Gastroesophageal sphincter (tissue), 4 donors: ENCODE measurements at regions not wholly inside any gene's neighbourhood (a gene's known extent, or its start where the extent isn't known, plus 50 kb on each side); places are given as distances from the start of the nearest gene placed in this dataset.

Source experiments
- ATAC-seq: fragments of 150-250 bp; one replicate; pipeline ENCODE4 v1.9.1; 2016; ENCODE audit warnings: mild to moderate bottlenecking, moderate library complexity
- H3K27ac ChIP-seq, 4 donors: fragments of 200-600 bp; sonication (generic) in 3 of 4; 1 replicate in 3 of 4; 2 replicates in 1 of 4; pipeline ENCODE4 v1.5.1; 2016 to 2019
- H3K27me3 ChIP-seq: fragments of 200-600 bp; sonication (generic); one replicate; pipeline ENCODE4 v1.5.1; 2019
- H3K36me3 ChIP-seq, 2 donors: fragments of 200-600 bp; sonication (generic); one replicate each; pipeline ENCODE4 v1.5.1; 2019; ENCODE audit warnings: control low read depth in 1 of 2
- H3K4me1 ChIP-seq, 3 donors: fragments of 200-600 bp; sonication (generic); 1 replicate in 2 of 3; 2 replicates in 1 of 3; pipeline ENCODE4 v1.5.1; 2016 to 2019; ENCODE audit warnings: control low read depth in 2 of 3
- H3K4me3 ChIP-seq, 2 donors: fragments of 200-600 bp; sonication (generic); one replicate each; pipeline ENCODE4 v1.5.1; 2019; ENCODE audit warnings: mild to moderate bottlenecking in 1 of 2, moderate library complexity in 1 of 2
- H3K9me3 ChIP-seq, 3 donors: fragments of 200-600 bp; sonication (generic); one replicate each; pipeline ENCODE4 v1.5.1; 2017 to 2019; ENCODE audit warnings: control low read depth in 2 of 3
- EP300 ChIP-seq: sonication (generic); formaldehyde crosslinking; IDR thresholded peaks from one replicate; pipeline ENCODE4 v1.6.1; 2017; ENCODE audit warnings: antibody characterized with exemption, mild to moderate bottlenecking
- POLR2A ChIP-seq, 2 donors: fragments of 450-650 bp; IDR thresholded peaks; one replicate each; pipeline ENCODE4 v1.6.1; 2017; ENCODE audit warnings: antibody characterized with exemption in 2 of 2, mild to moderate bottlenecking in 2 of 2, moderate library complexity in 1 of 2
- POLR2AphosphoS5 ChIP-seq: sonication (generic); formaldehyde crosslinking; IDR thresholded peaks from one replicate; pipeline ENCODE4 v1.6.1; 2017; ENCODE audit warnings: antibody characterized with exemption
- WGBS, 2 donors: methylation state at CpG; one replicate each; pipeline ENCODE4 v1.1.5; 2018; ENCODE audit warnings: low coverage in 1 of 2; 5-methylcytosine and 5-hydroxymethylcytosine counted together
- small RNA-seq, 4 donors: library from RNA; depleted of rRNA; stranded (forward); fragments of <200 nt; gene quantifications; one replicate each; pipeline ENCODE3, GENCODE V24; 2016
- TF ChIP-seq, protein P1 (sequence below), 4 experiments: fragments of 200-600 bp in 2 of 4; fragments of 450-650 bp in 2 of 4; sonication (generic) in 1 of 4; IDR thresholded peaks; one replicate each; pipeline ENCODE4 v1.5.1; 2017 to 2019; ENCODE audit warnings: antibody characterized with exemption in 4 of 4, mild to moderate bottlenecking in 2 of 4, moderate library complexity in 2 of 4

GRCh38 chr5:67246546-67247268, 50.1 kb upstream of the CD180 start:
- H3K27me3 ChIP-seq = no peaks in the 10 kb centered on the region
- H3K4me1 ChIP-seq = peaks cover 10 to 68% (median 14%) of the 10 kb centered on the region in 3 donors
- H3K36me3 ChIP-seq = no peaks in the 10 kb centered on the region
- 54 to 57% methylated on average over 4 to 5 of the region's 5 CpGs for WGBS, 2 donors
- H3K4me3 ChIP-seq = no peak overlapping the region
- TF ChIP-seq EP300 = no peak
- TF ChIP-seq POLR2AphosphoS5 = no peak
- TF ChIP-seq, protein P1, sequence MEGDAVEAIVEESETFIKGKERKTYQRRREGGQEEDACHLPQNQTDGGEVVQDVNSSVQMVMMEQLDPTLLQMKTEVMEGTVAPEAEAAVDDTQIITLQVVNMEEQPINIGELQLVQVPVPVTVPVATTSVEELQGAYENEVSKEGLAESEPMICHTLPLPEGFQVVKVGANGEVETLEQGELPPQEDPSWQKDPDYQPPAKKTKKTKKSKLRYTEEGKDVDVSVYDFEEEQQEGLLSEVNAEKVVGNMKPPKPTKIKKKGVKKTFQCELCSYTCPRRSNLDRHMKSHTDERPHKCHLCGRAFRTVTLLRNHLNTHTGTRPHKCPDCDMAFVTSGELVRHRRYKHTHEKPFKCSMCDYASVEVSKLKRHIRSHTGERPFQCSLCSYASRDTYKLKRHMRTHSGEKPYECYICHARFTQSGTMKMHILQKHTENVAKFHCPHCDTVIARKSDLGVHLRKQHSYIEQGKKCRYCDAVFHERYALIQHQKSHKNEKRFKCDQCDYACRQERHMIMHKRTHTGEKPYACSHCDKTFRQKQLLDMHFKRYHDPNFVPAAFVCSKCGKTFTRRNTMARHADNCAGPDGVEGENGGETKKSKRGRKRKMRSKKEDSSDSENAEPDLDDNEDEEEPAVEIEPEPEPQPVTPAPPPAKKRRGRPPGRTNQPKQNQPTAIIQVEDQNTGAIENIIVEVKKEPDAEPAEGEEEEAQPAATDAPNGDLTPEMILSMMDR (IDR thresholded peaks at IDR 0.05) = no peak
- no peak for TF ChIP-seq POLR2A (IDR thresholded peaks at IDR 0.05)
- no peak for ATAC-seq
- H3K27ac ChIP-seq = peak overlapping the region; percentile 72 to 89 (median 79)
- H3K9me3 ChIP-seq = no peaks in the 10 kb centered on the region

Small RNAs in the stretch of these regions (small RNA-seq; reads per million reads assigned to genes)
- gene AC024581.2 = 0 reads per million in 4 donors
- gene RNU6-1232P = 0 reads per million in 4 donors
